ENCODE measurements at regions not wholly inside any gene's neighbourhood (a gene's known extent, or its start where the extent isn't known, plus 50 kb on each side); places are given as distances from the start of the nearest gene placed in this dataset.

- no peak for TF ChIP-seq POLR2A (IDR thresholded peaks at IDR 0.05)
- TF ChIP-seq CTCF (IDR thresholded peaks at IDR 0.05): no peak
- TF ChIP-seq POLR2AphosphoS5 (IDR thresholded peaks at IDR 0.05; ENCODE audit: insufficient read depth in 1 of 2, low read depth in 1 of 2): no peak
Measured at GRCh38 chr12:89932954-89933353, 224.3 kb upstream of the ATP2B1 start.

Data from vagina (tissue), 2 donors.